ENCODE measurements at regions not wholly inside any gene's neighbourhood (a gene's known extent, or its start where the extent isn't known, plus 50 kb on each side); places are given as distances from the start of the nearest gene placed in this dataset.

- Histone ChIP-seq H3T11ph (ENCODE audit: low read length) (no peak overlapping the region), H3K56ac (ENCODE audit: insufficient read length, low read depth, low read length) (no peak overlapping the region), H3K79me2 (ENCODE audit: insufficient read depth, low read length) (no peaks in the 10 kb centered on the region), H3K27ac (ENCODE audit: insufficient read length, low read depth, low read length) (no peak overlapping the region), H3K14ac (ENCODE audit: insufficient read depth, low read length) (no peak overlapping the region), H2BK15ac (ENCODE audit: low read depth, low read length) (no peak overlapping the region), H3K79me1 (ENCODE audit: insufficient read depth, low read depth, low read length, poor library complexity, severe bottlenecking) (no peaks in the 10 kb centered on the region), H3K4me2 (ENCODE audit: insufficient read depth, insufficient read length, low read length) (no peak overlapping the region), H2BK5ac (ENCODE audit: insufficient read length, low read length) (no peak overlapping the region), H4K91ac (ENCODE audit: insufficient read length, low read depth, low read length) (no peak overlapping the region), H2AFZ (ENCODE audit: low read length) (no peak overlapping the region), H3K9me3 (ENCODE audit: control insufficient read depth, low read depth, low read length) (no peaks in the 10 kb centered on the region), H4K20me1 (ENCODE audit: control insufficient read depth, insufficient read depth, insufficient read length) (no peaks in the 10 kb centered on the region), H3K27me3 (ENCODE audit: insufficient read depth, low read length) (no peaks in the 10 kb centered on the region), H3K23ac (ENCODE audit: insufficient read length, low read depth, low read length) (no peak overlapping the region), H2BK20ac (ENCODE audit: low read depth, low read length, poor library complexity, severe bottlenecking) (no peak overlapping the region), H4K5ac (ENCODE audit: insufficient read length, low read depth, low read length) (no peak overlapping the region), H3K4me1 (ENCODE audit: insufficient read depth, low read length) (no peaks in the 10 kb centered on the region), H3K23me2 (ENCODE audit: insufficient read length, low read depth, low read length, poor library complexity, severe bottlenecking) (no peaks in the 10 kb centered on the region), H4K8ac (replicated peaks; ENCODE audit: insufficient read length, low read depth, low read length) (no peak overlapping the region), H3K9ac (ENCODE audit: extremely low read depth, insufficient read length, low read length) (no peak overlapping the region), H2BK12ac (ENCODE audit: insufficient read length, low read depth, low read length) (no peak overlapping the region), H3K18ac (ENCODE audit: insufficient read length, low read depth, low read length) (no peak overlapping the region), H3K4ac (ENCODE audit: low read depth, low read length) (no peak overlapping the region), H2BK120ac (ENCODE audit: low read depth, low read length, poor library complexity, severe bottlenecking) (no peak overlapping the region), H2AK5ac (ENCODE audit: insufficient read length, low read length) (no peak overlapping the region)
- Mint-ChIP-seq H3K36me3 (ENCODE audit: insufficient read depth in 1 of 3, low read depth in 3 of 3) (no peaks in the 10 kb centered on the region), H3K4me3 (no peak overlapping the region), H3K9me3 (no peaks in the 10 kb centered on the region; a peak in 1 of 5 replicates), H3K27me3 (ENCODE audit: low read depth) (no peaks in the 10 kb centered on the region), H3K4me1 (no peaks in the 10 kb centered on the region), H3K27ac (no peak overlapping the region)
- TF ChIP-seq, protein P1, sequence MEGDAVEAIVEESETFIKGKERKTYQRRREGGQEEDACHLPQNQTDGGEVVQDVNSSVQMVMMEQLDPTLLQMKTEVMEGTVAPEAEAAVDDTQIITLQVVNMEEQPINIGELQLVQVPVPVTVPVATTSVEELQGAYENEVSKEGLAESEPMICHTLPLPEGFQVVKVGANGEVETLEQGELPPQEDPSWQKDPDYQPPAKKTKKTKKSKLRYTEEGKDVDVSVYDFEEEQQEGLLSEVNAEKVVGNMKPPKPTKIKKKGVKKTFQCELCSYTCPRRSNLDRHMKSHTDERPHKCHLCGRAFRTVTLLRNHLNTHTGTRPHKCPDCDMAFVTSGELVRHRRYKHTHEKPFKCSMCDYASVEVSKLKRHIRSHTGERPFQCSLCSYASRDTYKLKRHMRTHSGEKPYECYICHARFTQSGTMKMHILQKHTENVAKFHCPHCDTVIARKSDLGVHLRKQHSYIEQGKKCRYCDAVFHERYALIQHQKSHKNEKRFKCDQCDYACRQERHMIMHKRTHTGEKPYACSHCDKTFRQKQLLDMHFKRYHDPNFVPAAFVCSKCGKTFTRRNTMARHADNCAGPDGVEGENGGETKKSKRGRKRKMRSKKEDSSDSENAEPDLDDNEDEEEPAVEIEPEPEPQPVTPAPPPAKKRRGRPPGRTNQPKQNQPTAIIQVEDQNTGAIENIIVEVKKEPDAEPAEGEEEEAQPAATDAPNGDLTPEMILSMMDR (conservative IDR thresholded peaks at IDR 0.05), result no peak
- no peak for DNase-seq
Observed at GRCh38 chr6:137764464-137764863, 102.6 kb upstream of the TNFAIP3 start.

Measured in H9 (cell line).